Gastroesophageal sphincter (tissue), 4 donors: ENCODE measurements at regions not wholly inside any gene's neighbourhood (a gene's known extent, or its start where the extent isn't known, plus 50 kb on each side); places are given as distances from the start of the nearest gene placed in this dataset.

Experiments used
- ATAC-seq: fragments of 150-250 bp; one replicate; pipeline ENCODE4 v1.9.1; 2016; ENCODE audit warnings: mild to moderate bottlenecking, moderate library complexity
- H3K27ac ChIP-seq, 4 donors: fragments of 200-600 bp; sonication (generic) in 3 of 4; 1 replicate in 3 of 4; 2 replicates in 1 of 4; pipeline ENCODE4 v1.5.1; 2016 to 2019
- H3K27me3 ChIP-seq: fragments of 200-600 bp; sonication (generic); one replicate; pipeline ENCODE4 v1.5.1; 2019
- H3K36me3 ChIP-seq, 2 donors: fragments of 200-600 bp; sonication (generic); one replicate each; pipeline ENCODE4 v1.5.1; 2019; ENCODE audit warnings: control low read depth in 1 of 2
- H3K4me1 ChIP-seq, 3 donors: fragments of 200-600 bp; sonication (generic); 1 replicate in 2 of 3; 2 replicates in 1 of 3; pipeline ENCODE4 v1.5.1; 2016 to 2019; ENCODE audit warnings: control low read depth in 2 of 3
- H3K4me3 ChIP-seq, 2 donors: fragments of 200-600 bp; sonication (generic); one replicate each; pipeline ENCODE4 v1.5.1; 2019; ENCODE audit warnings: mild to moderate bottlenecking in 1 of 2, moderate library complexity in 1 of 2
- H3K9me3 ChIP-seq, 3 donors: fragments of 200-600 bp; sonication (generic); one replicate each; pipeline ENCODE4 v1.5.1; 2017 to 2019; ENCODE audit warnings: control low read depth in 2 of 3
- CTCF ChIP-seq, 4 experiments: fragments of 200-600 bp in 2 of 4; fragments of 450-650 bp in 2 of 4; sonication (generic) in 1 of 4; IDR thresholded peaks; one replicate each; pipeline ENCODE4 v1.5.1; 2017 to 2019; ENCODE audit warnings: antibody characterized with exemption in 4 of 4, mild to moderate bottlenecking in 2 of 4, moderate library complexity in 2 of 4
- EP300 ChIP-seq: sonication (generic); formaldehyde crosslinking; IDR thresholded peaks from one replicate; pipeline ENCODE4 v1.6.1; 2017; ENCODE audit warnings: antibody characterized with exemption, mild to moderate bottlenecking
- POLR2A ChIP-seq, 2 donors: fragments of 450-650 bp; IDR thresholded peaks; one replicate each; pipeline ENCODE4 v1.6.1; 2017; ENCODE audit warnings: antibody characterized with exemption in 2 of 2, mild to moderate bottlenecking in 2 of 2, moderate library complexity in 1 of 2
- POLR2AphosphoS5 ChIP-seq: sonication (generic); formaldehyde crosslinking; IDR thresholded peaks from one replicate; pipeline ENCODE4 v1.6.1; 2017; ENCODE audit warnings: antibody characterized with exemption
- WGBS, 2 donors: methylation state at CpG; one replicate each; pipeline ENCODE4 v1.1.5; 2018; ENCODE audit warnings: low coverage in 1 of 2; 5-methylcytosine and 5-hydroxymethylcytosine counted together

DNA sequence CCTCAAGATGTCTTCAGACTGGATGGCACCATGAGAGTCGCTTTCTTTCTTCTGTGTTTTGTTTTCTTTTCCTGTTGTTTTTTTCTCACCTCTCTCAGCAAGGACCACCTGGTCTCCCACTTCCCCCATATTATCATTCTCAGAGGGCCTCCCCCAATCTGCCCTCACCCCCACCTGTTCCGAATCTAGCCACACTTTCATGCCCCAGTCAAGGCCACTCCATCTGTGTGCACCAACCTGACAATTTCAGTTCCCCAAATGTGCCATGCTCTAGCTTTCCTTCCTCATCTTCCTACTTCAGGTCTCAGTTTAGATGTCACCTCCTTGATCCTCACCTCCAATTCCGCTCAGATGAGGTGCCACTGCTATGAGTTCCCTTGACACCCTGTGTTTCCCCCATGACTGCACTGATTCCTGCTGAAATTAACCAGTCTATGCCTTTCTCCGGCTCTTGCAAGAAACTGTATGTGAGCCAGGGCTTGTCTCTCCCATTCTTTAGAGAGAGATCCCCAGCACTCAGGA, 146.2 kb downstream of the PLPP3 start:
- TF ChIP-seq EP300 (no peak), CTCF (IDR thresholded peaks at IDR 0.05) (no peak), POLR2A (IDR thresholded peaks at IDR 0.05) (no peak), POLR2AphosphoS5 (no peak)
- 92 to 100% methylated on average over 2 to 4 of the region's 4 CpGs for WGBS, 2 donors
- Histone ChIP-seq H3K27me3 (no peaks in the 10 kb centered on the region), H3K27ac (no peak overlapping the region), H3K9me3 (no peaks in the 10 kb centered on the region), H3K4me3 (no peak overlapping the region), H3K36me3 (no peaks in the 10 kb centered on the region), H3K4me1 (peaks cover 0 to 9% (median 0%) of the 10 kb centered on the region in 3 donors)
- ATAC-seq = no peak

DNA sequence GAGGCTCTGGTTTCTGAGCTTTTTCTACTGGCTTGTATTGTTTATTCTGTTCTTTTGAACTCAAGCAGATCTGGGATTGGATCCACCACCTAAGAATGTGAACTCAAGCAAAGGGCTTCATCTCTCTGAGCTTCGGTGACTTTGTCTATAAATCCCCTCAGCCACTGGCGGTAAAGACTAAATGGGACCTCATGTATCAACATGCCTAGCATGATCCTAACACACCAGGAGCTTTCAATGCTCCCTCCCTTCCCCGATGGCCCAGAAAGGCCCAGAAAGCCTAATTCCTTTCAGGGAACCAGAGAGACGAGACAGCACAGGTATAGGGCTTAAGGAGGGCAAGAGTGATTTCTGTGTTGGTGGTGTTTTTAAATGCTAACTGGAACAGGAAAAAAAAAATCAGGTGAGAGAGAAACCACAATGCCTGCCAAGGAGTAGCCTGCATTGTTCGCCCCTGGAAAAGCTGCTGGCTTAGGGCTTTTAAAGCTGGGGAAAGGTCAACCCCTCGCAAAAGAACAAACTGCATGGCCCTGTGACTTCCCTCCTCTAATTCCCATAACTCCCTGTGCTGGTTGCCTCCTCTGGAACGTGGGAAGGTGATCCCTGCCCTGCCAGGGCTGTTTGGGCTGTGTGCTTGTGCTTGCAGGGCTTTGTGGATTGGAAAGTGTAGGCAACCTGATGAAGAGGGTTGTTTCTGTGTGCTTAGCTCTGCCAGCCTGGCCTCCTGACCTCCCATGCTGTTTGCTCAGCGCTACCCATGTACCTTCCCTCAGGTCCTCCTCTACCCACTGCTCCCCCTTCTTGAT, 147.0 kb downstream of the PLPP3 start:
- Histone ChIP-seq H3K36me3 (no peaks in the 10 kb centered on the region), H3K27me3 (no peaks in the 10 kb centered on the region), H3K4me3 (no peak overlapping the region), H3K27ac (no peak overlapping the region), H3K4me1 (peaks cover 0 to 9% (median 0%) of the 10 kb centered on the region in 3 donors), H3K9me3 (no peaks in the 10 kb centered on the region)
- no peak for ATAC-seq
- TF ChIP-seq POLR2AphosphoS5 = no peak
- no peak for TF ChIP-seq EP300
- no peak for TF ChIP-seq CTCF (IDR thresholded peaks at IDR 0.05)
- no peak for TF ChIP-seq POLR2A (IDR thresholded peaks at IDR 0.05)
- 53 to 73% methylated on average over 3 to 7 of the region's 8 CpGs for WGBS, 2 donors

DNA sequence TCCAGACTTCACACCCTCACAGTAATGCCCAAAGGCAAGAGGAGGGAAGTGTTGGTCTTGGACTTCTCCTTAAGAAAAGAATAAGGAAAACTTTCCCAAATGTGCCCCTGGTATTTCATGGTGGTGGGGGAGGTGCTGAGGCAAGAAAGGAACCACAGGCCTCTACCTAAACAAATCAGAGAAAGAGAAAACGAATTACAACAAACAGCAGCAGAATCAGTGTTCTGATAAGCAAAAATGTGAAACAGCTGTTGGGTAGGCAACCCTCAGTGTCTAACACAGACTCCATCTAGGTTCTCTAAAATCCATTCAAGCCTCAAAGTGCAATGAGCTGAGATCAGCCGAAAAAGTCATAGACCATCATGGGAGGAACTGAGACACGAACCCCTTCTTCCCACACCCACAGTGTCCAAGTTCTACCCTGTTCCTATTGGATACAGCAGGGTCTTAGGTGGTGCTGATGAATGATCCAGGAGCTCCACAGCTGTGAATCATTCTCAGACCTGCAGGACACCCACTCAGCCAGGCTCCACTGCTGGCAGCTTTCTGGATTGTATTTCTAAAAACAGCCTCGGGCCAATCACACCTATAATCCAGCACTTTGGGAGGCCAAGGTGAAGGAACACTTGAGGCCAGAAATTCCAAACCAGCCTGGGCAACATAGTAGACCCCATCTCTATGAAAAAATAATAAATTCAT, 149.1 kb downstream of the PLPP3 start:
- H3K9me3 ChIP-seq = no peaks in the 10 kb centered on the region
- 83 to 88% methylated on average over 1 to 3 of the region's 4 CpGs for WGBS, 2 donors
- no peak overlapping the region for H3K27ac ChIP-seq
- no peak for ATAC-seq
- no peaks in the 10 kb centered on the region for H3K4me1 ChIP-seq
- no peaks in the 10 kb centered on the region for H3K36me3 ChIP-seq
- H3K4me3 ChIP-seq = no peak overlapping the region
- TF ChIP-seq POLR2AphosphoS5 (no peak), EP300 (no peak), POLR2A (IDR thresholded peaks at IDR 0.05) (no peak), CTCF (IDR thresholded peaks at IDR 0.05) (no peak)
- H3K27me3 ChIP-seq = no peaks in the 10 kb centered on the region

DNA sequence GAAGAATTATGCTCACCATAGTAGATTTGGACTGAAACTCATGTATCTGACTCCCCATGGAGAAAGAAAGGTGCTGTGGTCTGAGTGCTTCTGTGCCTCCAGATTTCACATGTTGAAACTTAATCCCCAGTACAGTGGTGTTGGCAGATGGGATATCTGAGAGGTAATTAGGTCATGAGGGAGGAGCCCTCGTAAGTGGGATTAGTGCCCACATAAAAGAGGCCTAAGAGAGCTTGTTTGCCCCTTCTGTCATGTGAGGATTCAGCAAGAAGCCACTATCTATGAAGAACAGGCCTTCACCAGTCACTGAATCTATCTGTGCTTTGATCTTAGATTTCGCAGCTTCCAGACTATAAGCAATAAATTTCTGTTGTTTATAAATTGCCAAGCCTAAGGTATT, 150.1 kb downstream of the PLPP3 start:
- H3K4me1 ChIP-seq = no peaks in the 10 kb centered on the region
- no peaks in the 10 kb centered on the region for H3K27me3 ChIP-seq
- H3K9me3 ChIP-seq = no peaks in the 10 kb centered on the region
- no peaks in the 10 kb centered on the region for H3K36me3 ChIP-seq
- WGBS, 2 donors = 83 to 90% methylated on average over 1 to 2 of the region's 2 CpGs
- no peak overlapping the region for H3K4me3 ChIP-seq
- H3K27ac ChIP-seq = no peak overlapping the region
- TF ChIP-seq EP300 = no peak
- TF ChIP-seq CTCF (IDR thresholded peaks at IDR 0.05) = no peak
- no peak for TF ChIP-seq POLR2AphosphoS5
- TF ChIP-seq POLR2A (IDR thresholded peaks at IDR 0.05) = no peak
- ATAC-seq = no peak
